H9 (cell line): ENCODE measurements at regions not wholly inside any gene's neighbourhood (a gene's known extent, or its start where the extent isn't known, plus 50 kb on each side); places are given as distances from the start of the nearest gene placed in this dataset.

Experiments used
- DNase-seq: peaks from one replicate; pipeline ENCODE4 v3.0.0-alpha.2; 2017
- H2AFZ ChIP-seq: one replicate; pipeline ENCODE4 v1.6.1; 2013; ENCODE audit warnings: mild to moderate bottlenecking, low read length, control low read depth, moderate library complexity
- H2AK5ac ChIP-seq: 2 replicates; pipeline ENCODE4 v1.6.1; 2013; ENCODE audit warnings: low read length, control low read depth, mixed read lengths; ENCODE audit not compliant: insufficient read length
- H2BK120ac ChIP-seq: one replicate; pipeline ENCODE4 v1.6.1; 2013; ENCODE audit warnings: low read depth, mild to moderate bottlenecking, low read length, control low read depth, inconsistent platforms; ENCODE audit not compliant: poor library complexity, severe bottlenecking
- H2BK12ac ChIP-seq: 2 replicates; pipeline ENCODE4 v1.6.1; 2013; ENCODE audit warnings: low read length, control low read depth, mixed read lengths, low read depth; ENCODE audit not compliant: insufficient read length
- H2BK15ac ChIP-seq: 2 replicates; pipeline ENCODE4 v1.6.1; 2013; ENCODE audit warnings: low read depth, low read length, control low read depth
- H2BK20ac ChIP-seq: one replicate; pipeline ENCODE4 v1.6.1; 2013; ENCODE audit warnings: low read depth, mild to moderate bottlenecking, low read length, control low read depth, inconsistent platforms; ENCODE audit not compliant: poor library complexity, severe bottlenecking
- H2BK5ac ChIP-seq: 2 replicates; pipeline ENCODE4 v1.6.1; 2013; ENCODE audit warnings: low read length, control low read depth, mixed read lengths; ENCODE audit not compliant: insufficient read length
- H3K14ac ChIP-seq: 2 replicates; pipeline ENCODE4 v1.6.1; 2013; ENCODE audit warnings: low read length, control low read depth; ENCODE audit not compliant: insufficient read depth
- H3K18ac ChIP-seq: 2 replicates; pipeline ENCODE4 v1.6.1; 2013; ENCODE audit warnings: low read depth, mild to moderate bottlenecking, mixed read lengths, low read length, control low read depth; ENCODE audit not compliant: insufficient read length
- H3K23ac ChIP-seq: 2 replicates; pipeline ENCODE4 v1.6.1; 2013; ENCODE audit warnings: low read length, control low read depth, mixed read lengths, low read depth; ENCODE audit not compliant: insufficient read length
- H3K23me2 ChIP-seq: 2 replicates; pipeline ENCODE4 v1.6.1; 2013; ENCODE audit warnings: low read depth, mild to moderate bottlenecking, mixed read lengths, low read length, control low read depth; ENCODE audit not compliant: insufficient read length, poor library complexity, severe bottlenecking
- H3K27ac ChIP-seq: 2 replicates; pipeline ENCODE4 v1.5.1; 2013; ENCODE audit warnings: low read length, control low read depth, mixed read lengths, low read depth; ENCODE audit not compliant: insufficient read length
- H3K27me3 ChIP-seq: 2 replicates; pipeline ENCODE4 v1.6.1; 2013; ENCODE audit warnings: low read length, control low read depth, inconsistent platforms; ENCODE audit not compliant: insufficient read depth
- H3K4ac ChIP-seq: 2 replicates; pipeline ENCODE4 v1.6.1; 2013; ENCODE audit warnings: low read depth, mild to moderate bottlenecking, control low read depth, inconsistent platforms, low read length, moderate library complexity
- H3K4me1 ChIP-seq: 2 replicates; pipeline ENCODE4 v1.6.1; 2013; ENCODE audit warnings: low read length, control low read depth, inconsistent platforms; ENCODE audit not compliant: insufficient read depth
- H3K4me2 ChIP-seq: 2 replicates; pipeline ENCODE4 v1.6.1; 2013; ENCODE audit warnings: low read length, control low read depth, mixed read lengths; ENCODE audit not compliant: insufficient read length, insufficient read depth
- H3K56ac ChIP-seq: 2 replicates; pipeline ENCODE4 v1.6.1; 2013; ENCODE audit warnings: low read depth, mild to moderate bottlenecking, mixed read lengths, low read length, control low read depth; ENCODE audit not compliant: insufficient read length
- H3K79me1 ChIP-seq: 2 replicates; pipeline ENCODE4 v1.6.1; 2013; ENCODE audit warnings: low read depth, mild to moderate bottlenecking, moderate library complexity, low read length, control low read depth, inconsistent platforms; ENCODE audit not compliant: insufficient read depth, poor library complexity, severe bottlenecking
- H3K79me2 ChIP-seq: 2 replicates; pipeline ENCODE4 v1.6.1; 2013; ENCODE audit warnings: low read length, control low read depth, inconsistent platforms; ENCODE audit not compliant: insufficient read depth
- H3K9ac ChIP-seq: 2 replicates; pipeline ENCODE4 v1.6.1; 2013; ENCODE audit warnings: low read length, control low read depth, mixed read lengths; ENCODE audit not compliant: insufficient read length; ENCODE audit errors: extremely low read depth
- H3K9me3 ChIP-seq: one replicate; pipeline ENCODE4 v1.6.1; 2013; ENCODE audit warnings: low read depth, low read length, inconsistent platforms; ENCODE audit not compliant: control insufficient read depth
- H3T11ph ChIP-seq: one replicate; pipeline ENCODE4 v1.6.1; 2013; ENCODE audit warnings: mild to moderate bottlenecking, low read length, control low read depth, inconsistent platforms
- H4K20me1 ChIP-seq: one replicate; pipeline ENCODE4 v1.6.1; 2013; ENCODE audit not compliant: control insufficient read depth, insufficient read length, insufficient read depth
- H4K5ac ChIP-seq: 2 replicates; pipeline ENCODE4 v1.6.1; 2013; ENCODE audit warnings: low read depth, mild to moderate bottlenecking, mixed read lengths, low read length, control low read depth; ENCODE audit not compliant: insufficient read length
- H4K8ac ChIP-seq: replicated peaks from 2 replicates; pipeline ENCODE4 v1.6.1; 2013; ENCODE audit warnings: low read length, control low read depth, mixed read lengths, low read depth; ENCODE audit not compliant: insufficient read length
- H4K91ac ChIP-seq: 2 replicates; pipeline ENCODE4 v1.6.1; 2013; ENCODE audit warnings: low read depth, mild to moderate bottlenecking, moderate library complexity, mixed read lengths, low read length, control low read depth; ENCODE audit not compliant: insufficient read length
- H3K27ac Mint-ChIP-seq, 3 experiments: 2 replicates in 2 of 3; 3 replicates in 1 of 3; pipeline ENCODE4 v1.8.0; 2020 to 2021; ENCODE audit warnings: mixed read lengths in 3 of 3, mild to moderate bottlenecking in 1 of 3, moderate library complexity in 1 of 3
- H3K27me3 Mint-ChIP-seq: 2 replicates; pipeline ENCODE4 v1.8.0; 2021; ENCODE audit warnings: low read depth, mild to moderate bottlenecking, moderate library complexity, mixed read lengths
- H3K36me3 Mint-ChIP-seq, 3 experiments: 2 replicates in 2 of 3; 3 replicates in 1 of 3; pipeline ENCODE4 v1.8.0; 2020 to 2021; ENCODE audit warnings: low read depth in 3 of 3, mixed read lengths in 3 of 3; ENCODE audit not compliant: insufficient read depth in 1 of 3
- H3K4me1 Mint-ChIP-seq, 2 experiments: 2 replicates each; pipeline ENCODE4 v1.8.0; 2020; ENCODE audit warnings: mixed read lengths in 2 of 2
- H3K4me3 Mint-ChIP-seq, 2 experiments: 2 replicates in 1 of 2; 3 replicates in 1 of 2; pipeline ENCODE4 v1.8.0; 2020 to 2021; ENCODE audit warnings: mild to moderate bottlenecking in 2 of 2, mixed read lengths in 2 of 2, moderate library complexity in 1 of 2
- H3K9me3 Mint-ChIP-seq, 2 experiments: 2 replicates in 1 of 2; 3 replicates in 1 of 2; pipeline ENCODE4 v1.8.0; 2020; ENCODE audit warnings: mild to moderate bottlenecking in 2 of 2, mixed read lengths in 2 of 2, moderate library complexity in 1 of 2
- CTCF ChIP-seq: fragments of 200-600 bp; sonication (generic); conservative IDR thresholded peaks from 3 replicates; pipeline ENCODE4 v1.8.0; 2021; ENCODE audit warnings: antibody characterized with exemption, mild to moderate bottlenecking
- WGBS: extraction: QIAGEN DNeasy Blood & Tissue Kit; methylation state at CpG from one replicate; pipeline ENCODE4 v1.1.7; 2013; ENCODE audit warnings: missing lambda C conversion rate, low lambda C conversion rate, mixed read lengths; ENCODE audit not compliant: insufficient read length; ENCODE audit errors: extremely low coverage; 5-methylcytosine and 5-hydroxymethylcytosine counted together

- H3K9me3 ChIP-seq: no peaks in the 10 kb centered on the region
- WGBS: no CpG with 5 or more reads among the region's 15 CpGs
- no peak overlapping the region for H2BK20ac ChIP-seq
- 0 out of 2 replicates have a peak, but pooled peaks cover 2% of the 10 kb centered on the region for H3K4me1 ChIP-seq
- H3K27me3 ChIP-seq: no peaks in the 10 kb centered on the region
- no peak overlapping the region for H3T11ph ChIP-seq
- no peak overlapping the region for H3K18ac ChIP-seq
- no peaks in the 10 kb centered on the region for H3K9me3 Mint-ChIP-seq
- H4K91ac ChIP-seq: no peak overlapping the region
- H2AK5ac ChIP-seq: no peak overlapping the region
- H3K4me2 ChIP-seq: no peak overlapping the region
- no peak overlapping the region for H4K5ac ChIP-seq
- no peak overlapping the region for H3K27ac ChIP-seq
- H3K36me3 Mint-ChIP-seq: no peaks in the 10 kb centered on the region
- no peak overlapping the region for H2BK15ac ChIP-seq
- TF ChIP-seq CTCF: no peak
- H3K27me3 Mint-ChIP-seq: peaks cover 30% of the 10 kb centered on the region
- H3K14ac ChIP-seq: no peak overlapping the region
- no peak overlapping the region for H3K56ac ChIP-seq
- no peak overlapping the region for H2BK5ac ChIP-seq
- no peaks in the 10 kb centered on the region for H3K79me1 ChIP-seq
- H3K9ac ChIP-seq: no peak overlapping the region
- no peak overlapping the region for H4K8ac ChIP-seq
- H3K4ac ChIP-seq: no peak overlapping the region
- H3K23me2 ChIP-seq: no peaks in the 10 kb centered on the region
- H4K20me1 ChIP-seq: no peaks in the 10 kb centered on the region
- H3K27ac Mint-ChIP-seq: no peak overlapping the region
- no peak for DNase-seq
- no peak overlapping the region for H3K23ac ChIP-seq
- H3K79me2 ChIP-seq: no peaks in the 10 kb centered on the region
- H2BK120ac ChIP-seq: no peak overlapping the region
- H2BK12ac ChIP-seq: no peak overlapping the region
- peaks cover 37 to 48% of the 10 kb centered on the region in 2 experiments for H3K4me1 Mint-ChIP-seq
- H3K4me3 Mint-ChIP-seq: no peak overlapping the region
- H2AFZ ChIP-seq: no peak overlapping the region
Observed at GRCh38 chr10:78923647-78924318, 145.0 kb upstream of the ZMIZ1 start.
